HepG2 (cell line): ENCODE measurements at regions not wholly inside any gene's neighbourhood (a gene's known extent, or its start where the extent isn't known, plus 50 kb on each side); places are given as distances from the start of the nearest gene placed in this dataset.

Experiments used
- ATAC-seq: fragments of 200-7000 bp; cut with Tn5 transposase; 3 replicates; pipeline ENCODE4 v1.9.1; 2020; ENCODE audit warnings: mild to moderate bottlenecking, moderate library complexity
- BruUV-seq: library from RNA; stranded (reverse); fragments of 400-500 nt; replicated peaks from 2 replicates; lab custom pipeline; 2021; lab: Mats Ljungman, UMichigan
- CTCF ChIA-PET: fragments of 300-600 bp; formaldehyde crosslinking; extraction: SDS; loops from one replicate; lab custom pipeline; 2021; ENCODE audit warnings: low total read pairs, inconsistent platforms, low intra/inter-chr PET ratio; lab: Yijun Ruan, JAX
- POLR2A ChIA-PET: fragments of 350-600 bp; sonication (Branson Sonifier 250); formaldehyde crosslinking; loops from one replicate; lab custom pipeline; 2020; ENCODE audit warnings: antibody characterized with exemption, inconsistent platforms; lab: Yijun Ruan, JAX
- DNase-seq: peaks from one replicate; pipeline ENCODE4 v3.0.0-alpha.2; 2015; ENCODE audit warnings: low spot score
- FAIRE-seq: peaks from 3 replicates; lab custom pipeline; 2011; peaks lifted over from hg19 to GRCh38; lab: Jason Lieb, UNC
- H2AFZ ChIP-seq: one replicate; pipeline ENCODE4 v1.6.1; 2011; ENCODE audit warnings: low read length, inconsistent platforms
- H3K27ac ChIP-seq: fragments of 300-600 bp; 3 replicates; pipeline ENCODE4 v1.8.0; 2011; ENCODE audit warnings: mixed run types, mild to moderate bottlenecking, mixed read lengths, low read length, inconsistent platforms; ENCODE audit not compliant: insufficient read depth; ENCODE audit errors: extremely low read length
- H3K27me3 ChIP-seq, 2 experiments: fragments of 200-600 bp in 1 of 2; 2 replicates in 1 of 2; 3 replicates in 1 of 2; pipeline versions ENCODE4 v1.6.0 to v1.8.0; 2011; ENCODE audit warnings: low read length in 2 of 2, mild to moderate bottlenecking in 2 of 2, moderate library complexity in 2 of 2, inconsistent platforms in 1 of 2; ENCODE audit not compliant: insufficient read depth in 2 of 2, control insufficient read depth in 1 of 2
- H3K36me3 ChIP-seq, 2 experiments: fragments of 200-600 bp in 1 of 2; replicated peaks in 1 of 2; 2 replicates in 1 of 2; 3 replicates in 1 of 2; pipeline versions ENCODE4 v1.5.1 to v1.8.0; 2011; ENCODE audit warnings: low read length in 2 of 2, inconsistent platforms in 1 of 2; ENCODE audit not compliant: insufficient read depth in 2 of 2, control insufficient read depth in 1 of 2
- H3K4me1 ChIP-seq: 2 replicates; pipeline ENCODE4 v1.5.1; 2012; ENCODE audit warnings: low read length, inconsistent platforms; ENCODE audit not compliant: insufficient read depth
- H3K4me2 ChIP-seq: 2 replicates; pipeline ENCODE4 v1.6.0; 2011; ENCODE audit warnings: low read depth, low read length, inconsistent platforms
- H3K4me3 ChIP-seq, 3 experiments: fragments of 200-600 bp in 1 of 3; sonication (generic), shearing (Covaris generic) in 1 of 3; replicated peaks in 1 of 3; 2 replicates each; pipeline ENCODE4 v1.5.1; 2011 to 2016; ENCODE audit warnings: low read length in 3 of 3, inconsistent platforms in 2 of 3, low read depth in 2 of 3, mild to moderate bottlenecking in 2 of 3, control low read depth in 1 of 3, mixed read lengths in 1 of 3; ENCODE audit not compliant: insufficient read depth in 1 of 3
- H3K79me2 ChIP-seq: one replicate; pipeline ENCODE4 v1.6.1; 2011; ENCODE audit warnings: low read length, inconsistent platforms; ENCODE audit not compliant: insufficient read depth
- H3K9ac ChIP-seq: 2 replicates; pipeline ENCODE4 v1.6.0; 2011; ENCODE audit warnings: mild to moderate bottlenecking, low read depth, low read length, inconsistent platforms; ENCODE audit not compliant: insufficient read depth
- H3K9me3 ChIP-seq: 2 replicates; pipeline ENCODE4 v1.5.1; 2012; ENCODE audit warnings: mild to moderate bottlenecking, low read length
- H4K20me1 ChIP-seq: 2 replicates; pipeline ENCODE4 v1.6.0; 2011; ENCODE audit warnings: inconsistent platforms, mild to moderate bottlenecking, low read length, moderate library complexity; ENCODE audit not compliant: insufficient read depth
- ATF7-NPFF ChIP-seq: sonication (generic); formaldehyde crosslinking; IDR thresholded peaks from 2 replicates; pipeline ENCODE4 v1.8.1; 2023; ENCODE audit warnings: mild to moderate bottlenecking, low read depth, missing genetic modification reagents, moderate library complexity
- CEBPG ChIP-seq: IDR thresholded peaks from 2 replicates; pipeline ENCODE4 v1.6.1; 2016
- FOXP1 ChIP-seq, 2 experiments: fragments of 450-650 bp in 1 of 2; IDR thresholded peaks; 2 replicates each; pipeline ENCODE4 v1.6.1; 2017 to 2018; ENCODE audit warnings: antibody characterized with exemption in 1 of 2
- GATA4 ChIP-seq: sonication (generic); IDR thresholded peaks from 2 replicates; pipeline ENCODE4 v1.6.1; 2016; ENCODE audit warnings: antibody characterized with exemption, low read depth, borderline replicate concordance
- KMT2B ChIP-seq: IDR thresholded peaks from 2 replicates; pipeline ENCODE4 v1.6.1; 2016; ENCODE audit warnings: missing genetic modification reagents, missing compliant biosample characterization
- NCOA5 ChIP-seq: sonication (generic); formaldehyde crosslinking; IDR thresholded peaks from 2 replicates; pipeline ENCODE4 v1.4.0; 2020; ENCODE audit warnings: missing genetic modification reagents
- NR2C2 ChIP-seq: sonication (generic); formaldehyde crosslinking; IDR thresholded peaks from 2 replicates; pipeline ENCODE4 v1.4.0; 2020; ENCODE audit warnings: missing genetic modification reagents, mild to moderate bottlenecking, moderate library complexity, borderline replicate concordance
- RAD51 ChIP-seq: fragments of 450-650 bp; IDR thresholded peaks from 2 replicates; pipeline ENCODE4 v1.6.1; 2016; ENCODE audit warnings: borderline replicate concordance
- RFX1 ChIP-seq: fragments of 450-650 bp; IDR thresholded peaks from 2 replicates; pipeline ENCODE4 v1.6.1; 2017
- SRY ChIP-seq: sonication (generic); formaldehyde crosslinking; IDR thresholded peaks from 2 replicates; pipeline ENCODE4 v1.8.0; 2022; ENCODE audit warnings: mild to moderate bottlenecking, missing genetic modification reagents
- TOPORS ChIP-seq: sonication (generic); formaldehyde crosslinking; IDR thresholded peaks from 2 replicates; pipeline ENCODE4 v1.8.0; 2023; ENCODE audit warnings: mild to moderate bottlenecking, missing genetic modification reagents
- ZC3H13 ChIP-seq: sonication (generic); formaldehyde crosslinking; IDR thresholded peaks from 2 replicates; pipeline ENCODE4 v1.8.1; 2023; ENCODE audit warnings: mild to moderate bottlenecking, missing genetic modification reagents, moderate library complexity
- ZNF546 ChIP-seq: sonication (generic); formaldehyde crosslinking; conservative IDR thresholded peaks from 2 replicates; pipeline ENCODE4 v1.8.1; 2023; ENCODE audit warnings: mild to moderate bottlenecking, missing genetic modification reagents
- ZNF605 ChIP-seq: sonication (generic); formaldehyde crosslinking; IDR thresholded peaks from 2 replicates; pipeline ENCODE4 v1.8.0; 2022; ENCODE audit warnings: mild to moderate bottlenecking, missing genetic modification reagents
- ZNF777 ChIP-seq: sonication (generic); formaldehyde crosslinking; IDR thresholded peaks from 2 replicates; pipeline ENCODE4 v1.4.0; 2020; ENCODE audit warnings: missing genetic modification reagents
- WGBS: methylation state at CpG from one replicate; pipeline ENCODE4 v1.1.6; 2017; ENCODE audit warnings: low lambda C conversion rate; 5-methylcytosine and 5-hydroxymethylcytosine counted together
- in situ Hi-C: cut with HindIII; loops from 2 replicates; pipeline ENCODE4 v1.10.0; 2017; ENCODE audit warnings: low pct_unique_long_range_greater_than_20kb; ENCODE audit not compliant: extremely low pct_ligation_motif_present
- intact Hi-C: fragments of 100-400 bp; cut with micrococcal nuclease; formaldehyde crosslinking; loops from one replicate; pipeline ENCODE4 v1.10.0; 2022; ENCODE audit not compliant: unreplicated experiment
- TF ChIP-seq, protein P1 (sequence below), 2 experiments: sonication (generic) in 1 of 2; formaldehyde crosslinking in 1 of 2; IDR thresholded peaks; 2 replicates each; pipeline versions ENCODE4 v1.5.1 to v1.6.1; 2011 to 2020; ENCODE audit warnings: borderline replicate concordance in 1 of 2, low read depth in 1 of 2, low read length in 1 of 2, mild to moderate bottlenecking in 1 of 2, missing genetic modification reagents in 1 of 2, moderate library complexity in 1 of 2
- TF ChIP-seq, protein P2 (sequence below): sonication (generic); formaldehyde crosslinking; IDR thresholded peaks from 2 replicates; pipeline ENCODE4 v1.8.0; 2022; ENCODE audit warnings: low read depth, missing genetic modification reagents
- TF ChIP-seq, protein P3 (sequence below): sonication (generic); formaldehyde crosslinking; IDR thresholded peaks from 2 replicates; pipeline ENCODE4 v1.4.0; 2020; ENCODE audit warnings: missing genetic modification reagents

DNA sequence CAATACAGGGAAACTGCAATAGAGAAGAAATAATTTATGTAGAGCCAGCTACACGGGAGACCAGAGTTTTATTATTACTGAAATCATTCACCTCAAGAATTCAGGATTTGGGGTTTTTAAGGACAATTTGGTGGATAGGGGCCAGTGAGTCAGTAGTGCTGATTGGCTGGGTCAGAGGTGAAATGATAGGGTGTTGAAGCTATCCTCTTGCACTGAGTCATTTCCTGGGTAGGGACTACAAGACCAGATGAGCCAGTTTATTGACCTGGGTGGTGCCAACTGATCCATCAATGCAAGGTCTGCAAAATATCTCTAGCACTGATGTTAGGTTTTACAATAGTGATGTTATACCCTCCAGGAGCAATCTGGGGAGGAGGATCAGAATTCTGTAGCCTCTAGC is 486.3 kb downstream of the LRIG3 start:
- FAIRE-seq (no peak), DNase-seq (no peak), ATAC-seq (no peak)
- in situ Hi-C loops: loop anchor here (25.0 kb wide), 1 partner anchor 447 kb away; no protein-coding TSS in a partner anchor
- Histone ChIP-seq H3K9ac (no peak overlapping the region), H4K20me1 (no peaks in the 10 kb centered on the region), H3K79me2 (no peaks in the 10 kb centered on the region), H3K4me2 (no peak overlapping the region), H3K36me3 (no peaks in the 10 kb centered on the region), H3K4me3 (no peak overlapping the region), H3K27ac (no peak overlapping the region), H3K27me3 (no peaks in the 10 kb centered on the region), H3K4me1 (no peaks in the 10 kb centered on the region), H2AFZ (no peak overlapping the region), H3K9me3 (no peaks in the 10 kb centered on the region)
- POLR2A ChIA-PET: no interaction called here
- WGBS: 0% methylated on average over 1 of the region's 1 CpG
- CTCF ChIA-PET: no interaction called here
- intact Hi-C loops: no loop called here
- no TSS peak for BruUV-seq
- no peak for TF ChIP-seq FOXP1 (IDR thresholded peaks at IDR 0.05)
- no peak for TF ChIP-seq FOXP1 (CRISPR knock-in tag; IDR thresholded peaks at IDR 0.05)
- TF ChIP-seq, protein P1, sequence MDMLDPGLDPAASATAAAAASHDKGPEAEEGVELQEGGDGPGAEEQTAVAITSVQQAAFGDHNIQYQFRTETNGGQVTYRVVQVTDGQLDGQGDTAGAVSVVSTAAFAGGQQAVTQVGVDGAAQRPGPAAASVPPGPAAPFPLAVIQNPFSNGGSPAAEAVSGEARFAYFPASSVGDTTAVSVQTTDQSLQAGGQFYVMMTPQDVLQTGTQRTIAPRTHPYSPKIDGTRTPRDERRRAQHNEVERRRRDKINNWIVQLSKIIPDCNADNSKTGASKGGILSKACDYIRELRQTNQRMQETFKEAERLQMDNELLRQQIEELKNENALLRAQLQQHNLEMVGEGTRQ (IDR thresholded peaks at IDR 0.05; ENCODE audit: low read depth, low read length): no peak
- TF ChIP-seq, protein P1 (CRISPR knock-in tag; IDR thresholded peaks at IDR 0.05; ENCODE audit: borderline replicate concordance): no peak
- TF ChIP-seq ZNF546 (CRISPR knock-in tag): no peak
- TF ChIP-seq NCOA5: no peak
- no peak for TF ChIP-seq ZNF605
- no peak for TF ChIP-seq ATF7-NPFF (CRISPR knock-in tag)
- TF ChIP-seq RAD51: no peak
- no peak for TF ChIP-seq ZC3H13 (CRISPR knock-in tag)
- TF ChIP-seq RFX1: no peak
- TF ChIP-seq NR2C2: no peak
- no peak for TF ChIP-seq GATA4
- TF ChIP-seq CEBPG (CRISPR knock-in tag): no peak
- TF ChIP-seq SRY (CRISPR knock-in tag): no peak
- TF ChIP-seq KMT2B: no peak
- TF ChIP-seq, protein P2, sequence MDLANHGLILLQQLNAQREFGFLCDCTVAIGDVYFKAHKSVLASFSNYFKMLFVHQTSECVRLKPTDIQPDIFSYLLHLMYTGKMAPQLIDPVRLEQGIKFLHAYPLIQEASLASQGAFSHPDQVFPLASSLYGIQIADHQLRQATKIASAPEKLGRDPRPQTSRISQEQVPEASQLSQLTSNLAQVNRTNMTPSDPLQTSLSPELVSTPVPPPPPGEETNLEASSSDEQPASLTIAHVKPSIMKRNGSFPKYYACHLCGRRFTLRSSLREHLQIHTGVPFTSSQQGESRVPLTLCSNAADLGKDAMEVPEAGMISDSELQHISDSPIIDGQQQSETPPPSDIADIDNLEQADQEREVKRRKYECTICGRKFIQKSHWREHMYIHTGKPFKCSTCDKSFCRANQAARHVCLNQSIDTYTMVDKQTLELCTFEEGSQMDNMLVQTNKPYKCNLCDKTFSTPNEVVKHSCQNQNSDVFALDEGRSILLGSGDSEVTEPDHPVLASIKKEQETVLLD: no peak
- TF ChIP-seq, protein P3, sequence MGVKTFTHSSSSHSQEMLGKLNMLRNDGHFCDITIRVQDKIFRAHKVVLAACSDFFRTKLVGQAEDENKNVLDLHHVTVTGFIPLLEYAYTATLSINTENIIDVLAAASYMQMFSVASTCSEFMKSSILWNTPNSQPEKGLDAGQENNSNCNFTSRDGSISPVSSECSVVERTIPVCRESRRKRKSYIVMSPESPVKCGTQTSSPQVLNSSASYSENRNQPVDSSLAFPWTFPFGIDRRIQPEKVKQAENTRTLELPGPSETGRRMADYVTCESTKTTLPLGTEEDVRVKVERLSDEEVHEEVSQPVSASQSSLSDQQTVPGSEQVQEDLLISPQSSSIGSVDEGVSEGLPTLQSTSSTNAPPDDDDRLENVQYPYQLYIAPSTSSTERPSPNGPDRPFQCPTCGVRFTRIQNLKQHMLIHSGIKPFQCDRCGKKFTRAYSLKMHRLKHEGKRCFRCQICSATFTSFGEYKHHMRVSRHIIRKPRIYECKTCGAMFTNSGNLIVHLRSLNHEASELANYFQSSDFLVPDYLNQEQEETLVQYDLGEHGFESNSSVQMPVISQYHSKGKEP (CRISPR knock-in tag): no peak
- TF ChIP-seq TOPORS (CRISPR knock-in tag): no peak
- no peak for TF ChIP-seq ZNF777 (CRISPR knock-in tag)
